Lung (tissue), 11 donors: ENCODE measurements at regions not wholly inside any gene's neighbourhood (a gene's known extent, or its start where the extent isn't known, plus 50 kb on each side); places are given as distances from the start of the nearest gene placed in this dataset.
A peak's percentile ranks its signal among the peaks of the same experiment; 100 is the strongest.

Experiments
- ATAC-seq: fragments of 200-7000 bp; cut with Tn5 transposase; one replicate; pipeline ENCODE4 v1.9.1; 2020; ENCODE audit warnings: moderate number of reproducible peaks; ENCODE audit not compliant: insufficient read depth, low FRiP score
- DNase-seq, 3 donors: peaks; one replicate each; pipeline ENCODE4 v3.0.0-alpha.2; 2013 to 2017
- H3K27ac ChIP-seq, 2 donors: one replicate each; pipeline ENCODE4 v1.5.1; 2013; ENCODE audit warnings: mild to moderate bottlenecking in 2 of 2, moderate library complexity in 2 of 2, control low read depth in 1 of 2, inconsistent platforms in 1 of 2, low read depth in 1 of 2, low read length in 1 of 2
- H3K27me3 ChIP-seq, 3 donors: one replicate each; pipeline ENCODE4 v1.5.1; 2013; ENCODE audit warnings: low read length in 2 of 3; ENCODE audit not compliant: control insufficient read depth in 3 of 3, insufficient read depth in 3 of 3
- H3K36me3 ChIP-seq, 4 donors: one replicate each; pipeline ENCODE4 v1.5.1; 2013; ENCODE audit warnings: low read length in 4 of 4, mild to moderate bottlenecking in 1 of 4, moderate library complexity in 1 of 4; ENCODE audit not compliant: control insufficient read depth in 4 of 4, insufficient read depth in 4 of 4
- H3K4me1 ChIP-seq, 5 donors: one replicate each; pipeline ENCODE4 v1.5.1; 2013; ENCODE audit warnings: low read length in 5 of 5, mild to moderate bottlenecking in 2 of 5, moderate library complexity in 1 of 5; ENCODE audit not compliant: control insufficient read depth in 5 of 5, insufficient read depth in 5 of 5
- H3K4me3 ChIP-seq: one replicate; pipeline ENCODE4 v1.5.1; 2013; ENCODE audit warnings: mild to moderate bottlenecking, control low read depth, moderate library complexity
- H3K9ac ChIP-seq, 2 donors: one replicate each; pipeline ENCODE4 v1.5.1; 2013; ENCODE audit warnings: low read length in 2 of 2, control low read depth in 1 of 2; ENCODE audit not compliant: insufficient read depth in 1 of 2
- H3K9me3 ChIP-seq, 4 donors: one replicate each; pipeline ENCODE4 v1.5.1; 2013; ENCODE audit warnings: low read length in 3 of 4, mild to moderate bottlenecking in 1 of 4, moderate library complexity in 1 of 4; ENCODE audit not compliant: control insufficient read depth in 4 of 4, insufficient read depth in 3 of 4
- CTCF ChIP-seq: IDR thresholded peaks from 2 replicates; pipeline ENCODE4 v1.5.1; 2012; ENCODE audit warnings: mild to moderate bottlenecking; ENCODE audit errors: control extremely low read depth, extremely low read depth
- WGBS, 2 donors: extraction: QIAGEN DNeasy Blood & Tissue Kit; methylation state at CpG; one replicate each; pipeline ENCODE4 v1.1.7; 2013; 5-methylcytosine and 5-hydroxymethylcytosine counted together
- donor health status: control.
- donor health status: control.
- donor health status: Bipolar disorder and iron deficiency.
- donor health status: healthy.
- donor health status: DM: yes; HTN: yes; CAD: no.

- Histone ChIP-seq H3K9ac (no peak overlapping the region), H3K4me1 (no peaks in the 10 kb centered on the region), H3K4me3 (no peak overlapping the region), H3K9me3 (peaks cover 0 to 6% (median 0%) of the 10 kb centered on the region in 4 donors), H3K27ac (no peak overlapping the region), H3K36me3 (no peaks in the 10 kb centered on the region), H3K27me3 (no peaks in the 10 kb centered on the region)
- ATAC-seq (no peak), DNase-seq (no peak)
- no peak for TF ChIP-seq CTCF
- 92 to 95% methylated on average over 2 of the region's 2 CpGs for WGBS, 2 donors
These were observed 51.8 kb upstream of the CHST3 start for GRCh38 chr10:71912431-71912830.

DNA sequence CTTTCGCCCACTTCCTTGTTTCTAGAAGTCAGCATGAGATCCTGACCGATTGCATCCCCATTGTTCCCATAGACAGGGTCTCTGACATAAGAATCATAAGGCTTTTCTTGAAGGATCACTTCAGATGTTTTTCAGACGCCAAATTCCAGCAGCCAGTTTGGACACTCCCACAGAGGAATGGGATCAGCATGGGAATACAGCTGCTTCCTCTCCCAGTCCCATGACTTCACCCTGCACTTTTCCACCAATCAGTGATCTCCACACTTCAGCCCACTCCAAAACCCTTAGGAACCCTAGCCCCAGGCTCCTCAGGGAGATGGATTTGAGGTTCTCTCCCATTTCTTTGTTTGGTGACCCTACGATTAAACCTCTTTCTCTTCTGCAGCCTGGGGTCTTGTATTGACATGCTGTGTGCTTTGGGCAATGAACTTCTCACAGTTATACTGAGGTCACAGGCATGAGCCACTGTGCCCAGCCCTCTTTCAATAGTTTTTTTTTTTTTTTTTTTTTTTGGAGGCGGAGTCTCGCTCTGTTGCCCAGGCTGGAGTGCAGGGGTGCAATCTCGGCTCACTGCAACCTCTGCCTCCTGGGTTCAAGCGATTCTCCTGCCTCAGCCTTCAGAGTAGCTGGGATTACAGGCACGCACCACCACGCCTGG is 52.8 kb upstream of the CHST3 start:
- Histone ChIP-seq H3K4me1 (no peaks in the 10 kb centered on the region), H3K27ac (no peak overlapping the region), H3K27me3 (no peaks in the 10 kb centered on the region), H3K9me3 (peaks cover 0 to 6% (median 0%) of the 10 kb centered on the region in 4 donors), H3K9ac (no peak overlapping the region), H3K4me3 (no peak overlapping the region), H3K36me3 (no peaks in the 10 kb centered on the region)
- DNase-seq (peak in 2 of 3 donors; percentile 19 to 21), ATAC-seq (no peak)
- TF ChIP-seq CTCF = no peak
- 82 to 91% methylated on average over 10 of the region's 10 CpGs for WGBS, 2 donors

DNA sequence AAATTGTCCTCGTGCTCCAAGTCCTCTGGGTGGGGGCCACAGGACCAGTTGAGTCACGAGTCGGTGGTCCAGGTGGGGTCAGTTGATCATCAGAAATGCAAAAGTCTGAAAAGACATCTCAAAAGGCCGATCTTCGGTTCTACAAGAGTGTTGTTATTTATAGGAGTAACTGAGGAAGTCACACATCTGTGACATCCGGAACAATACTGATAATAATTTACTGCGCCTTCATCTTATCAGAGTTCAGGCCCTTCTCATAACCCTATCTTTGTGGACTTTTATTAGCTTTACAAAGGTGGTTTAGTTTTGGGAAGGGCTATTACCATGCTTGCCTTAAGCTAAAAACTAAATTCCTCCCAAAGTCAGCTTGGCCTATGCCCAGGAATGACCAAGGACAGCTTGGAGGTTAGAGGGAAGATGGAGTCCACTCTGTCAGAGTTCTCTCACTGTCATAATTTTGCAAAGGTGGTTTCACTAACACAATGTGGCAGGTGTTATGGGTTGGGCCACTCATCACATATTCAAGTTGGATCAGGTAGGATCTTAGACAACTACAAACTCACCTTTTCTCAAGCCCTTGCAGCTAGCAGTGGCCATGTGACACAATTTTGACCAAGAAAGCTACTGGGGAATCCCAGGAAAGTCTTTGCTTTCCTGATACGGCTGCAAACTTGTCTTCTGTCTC is 54.7 kb upstream of the CHST3 start:
- 72 to 75% methylated on average over 8 of the region's 8 CpGs for WGBS, 2 donors
- ATAC-seq = no peak

More for the DNA sequence above, 54.7 kb upstream of the CHST3 start:
- Histone ChIP-seq H3K4me1 (no peaks in the 10 kb centered on the region), H3K27ac (no peak overlapping the region), H3K4me3 (no peak overlapping the region), H3K27me3 (no peaks in the 10 kb centered on the region), H3K9me3 (peaks cover 0 to 6% (median 0%) of the 10 kb centered on the region in 4 donors), H3K36me3 (no peaks in the 10 kb centered on the region), H3K9ac (no peak overlapping the region)
- TF ChIP-seq CTCF = no peak
- no peak for DNase-seq
